Lung (tissue), 11 donors: ENCODE measurements at regions not wholly inside any gene's neighbourhood (a gene's known extent, or its start where the extent isn't known, plus 50 kb on each side); places are given as distances from the start of the nearest gene placed in this dataset.

ENCODE experiments used
- ATAC-seq: fragments of 200-7000 bp; cut with Tn5 transposase; one replicate; pipeline ENCODE4 v1.9.1; 2020; ENCODE audit warnings: moderate number of reproducible peaks; ENCODE audit not compliant: insufficient read depth, low FRiP score
- DNase-seq, 3 donors: peaks; one replicate each; pipeline ENCODE4 v3.0.0-alpha.2; 2013 to 2017
- H3K27ac ChIP-seq, 2 donors: one replicate each; pipeline ENCODE4 v1.5.1; 2013; ENCODE audit warnings: mild to moderate bottlenecking in 2 of 2, moderate library complexity in 2 of 2, control low read depth in 1 of 2, inconsistent platforms in 1 of 2, low read depth in 1 of 2, low read length in 1 of 2
- H3K27me3 ChIP-seq, 3 donors: one replicate each; pipeline ENCODE4 v1.5.1; 2013; ENCODE audit warnings: low read length in 2 of 3; ENCODE audit not compliant: control insufficient read depth in 3 of 3, insufficient read depth in 3 of 3
- H3K36me3 ChIP-seq, 4 donors: one replicate each; pipeline ENCODE4 v1.5.1; 2013; ENCODE audit warnings: low read length in 4 of 4, mild to moderate bottlenecking in 1 of 4, moderate library complexity in 1 of 4; ENCODE audit not compliant: control insufficient read depth in 4 of 4, insufficient read depth in 4 of 4
- H3K4me1 ChIP-seq, 5 donors: one replicate each; pipeline ENCODE4 v1.5.1; 2013; ENCODE audit warnings: low read length in 5 of 5, mild to moderate bottlenecking in 2 of 5, moderate library complexity in 1 of 5; ENCODE audit not compliant: control insufficient read depth in 5 of 5, insufficient read depth in 5 of 5
- H3K4me3 ChIP-seq: one replicate; pipeline ENCODE4 v1.5.1; 2013; ENCODE audit warnings: mild to moderate bottlenecking, control low read depth, moderate library complexity
- H3K9ac ChIP-seq, 2 donors: one replicate each; pipeline ENCODE4 v1.5.1; 2013; ENCODE audit warnings: low read length in 2 of 2, control low read depth in 1 of 2; ENCODE audit not compliant: insufficient read depth in 1 of 2
- H3K9me3 ChIP-seq, 4 donors: one replicate each; pipeline ENCODE4 v1.5.1; 2013; ENCODE audit warnings: low read length in 3 of 4, mild to moderate bottlenecking in 1 of 4, moderate library complexity in 1 of 4; ENCODE audit not compliant: control insufficient read depth in 4 of 4, insufficient read depth in 3 of 4
- CTCF ChIP-seq: IDR thresholded peaks from 2 replicates; pipeline ENCODE4 v1.5.1; 2012; ENCODE audit warnings: mild to moderate bottlenecking; ENCODE audit errors: control extremely low read depth, extremely low read depth
- WGBS, 2 donors: extraction: QIAGEN DNeasy Blood & Tissue Kit; methylation state at CpG; one replicate each; pipeline ENCODE4 v1.1.7; 2013; 5-methylcytosine and 5-hydroxymethylcytosine counted together
- donor health status: control.
- donor health status: control.
- donor health status: Bipolar disorder and iron deficiency.
- donor health status: healthy.
- donor health status: DM: yes; HTN: yes; CAD: no.

GRCh38 chr18:37900326-37900725 is 334.7 kb upstream of the CELF4 start:
- H3K27me3 ChIP-seq = no peaks in the 10 kb centered on the region
- H3K4me1 ChIP-seq = no peaks in the 10 kb centered on the region
- DNase-seq = no peak
- ATAC-seq = no peak
- 59 to 77% methylated on average over 2 of the region's 2 CpGs for WGBS, 2 donors
- TF ChIP-seq CTCF = no peak
- H3K36me3 ChIP-seq = no peaks in the 10 kb centered on the region
- no peak overlapping the region for H3K27ac ChIP-seq
- H3K9ac ChIP-seq = no peak overlapping the region
- H3K9me3 ChIP-seq = peaks cover 0 to 1% (median 0%) of the 10 kb centered on the region in 4 donors
- H3K4me3 ChIP-seq = no peak overlapping the region

- DNase-seq (no peak), ATAC-seq (no peak)
- no peaks in the 10 kb centered on the region for H3K27me3 ChIP-seq
- no peak overlapping the region for H3K27ac ChIP-seq
- no peak overlapping the region for H3K9ac ChIP-seq
- no peak for TF ChIP-seq CTCF
- H3K36me3 ChIP-seq = no peaks in the 10 kb centered on the region
- peaks cover 0 to 6% (median 1%) of the 10 kb centered on the region in 4 donors for H3K9me3 ChIP-seq
- no peak overlapping the region for H3K4me3 ChIP-seq
- H3K4me1 ChIP-seq = no peaks in the 10 kb centered on the region
- 82 to 88% methylated on average over 5 of the region's 5 CpGs for WGBS, 2 donors
Measured at GRCh38 chr18:37889963-37890362, 324.4 kb upstream of the CELF4 start.

DNA sequence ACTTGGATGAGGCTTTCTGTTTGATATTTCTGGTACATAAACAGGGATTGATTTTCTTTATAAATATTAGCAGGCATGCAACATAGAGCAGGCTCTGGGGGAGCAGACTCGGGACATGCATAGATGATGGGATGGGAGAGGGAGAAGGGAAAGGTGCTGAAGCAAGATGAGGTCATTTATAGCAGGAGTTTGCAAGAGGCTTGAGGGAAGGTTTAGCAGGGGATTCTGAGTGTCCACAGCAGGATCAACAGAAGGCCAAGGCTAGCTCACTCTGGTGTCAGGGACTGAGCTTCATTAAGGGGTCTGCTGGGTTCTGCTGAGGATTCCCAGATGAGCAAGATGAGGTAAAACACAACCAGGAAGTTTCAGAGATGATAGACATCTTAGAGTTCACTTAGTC is 309.1 kb upstream of the CELF4 start:
- no peak for ATAC-seq
- 87 to 88% methylated on average over 1 of the region's 1 CpG for WGBS, 2 donors
- H3K27me3 ChIP-seq = no peaks in the 10 kb centered on the region

More for the DNA sequence above, 309.1 kb upstream of the CELF4 start:
- Histone ChIP-seq H3K36me3 (no peaks in the 10 kb centered on the region), H3K27ac (no peak overlapping the region), H3K4me1 (no peaks in the 10 kb centered on the region), H3K9me3 (no peaks in the 10 kb centered on the region), H3K9ac (no peak overlapping the region), H3K4me3 (no peak overlapping the region)
- no peak for TF ChIP-seq CTCF
- no peak for DNase-seq
